ENCODE measurements at regions not wholly inside any gene's neighbourhood (a gene's known extent, or its start where the extent isn't known, plus 50 kb on each side); places are given as distances from the start of the nearest gene placed in this dataset.
A peak's percentile ranks its signal among the peaks of the same experiment; 100 is the strongest.

GRCh38 chr12:66048835-66049537, 81.6 kb downstream of the LLPH start:
- Histone ChIP-seq H3K23me2 (ENCODE audit: insufficient read length, low read depth, low read length, poor library complexity, severe bottlenecking) (no peaks in the 10 kb centered on the region), H2BK5ac (ENCODE audit: insufficient read length, low read length) (no peak overlapping the region), H3K14ac (ENCODE audit: insufficient read depth, low read length) (no peak overlapping the region), H2BK15ac (ENCODE audit: low read depth, low read length) (no peak overlapping the region), H3K4ac (ENCODE audit: low read depth, low read length) (no peak overlapping the region), H3K4me2 (ENCODE audit: insufficient read depth, insufficient read length, low read length) (no peak overlapping the region), H4K5ac (ENCODE audit: insufficient read length, low read depth, low read length) (no peak overlapping the region), H3K27me3 (ENCODE audit: insufficient read depth, low read length) (no peaks in the 10 kb centered on the region), H3K23ac (ENCODE audit: insufficient read length, low read depth, low read length) (no peak overlapping the region), H3T11ph (ENCODE audit: low read length) (no peak overlapping the region), H4K8ac (replicated peaks; ENCODE audit: insufficient read length, low read depth, low read length) (no peak overlapping the region), H3K18ac (ENCODE audit: insufficient read length, low read depth, low read length) (no peak overlapping the region), H3K9ac (ENCODE audit: extremely low read depth, insufficient read length, low read length) (no peak overlapping the region), H3K79me2 (ENCODE audit: insufficient read depth, low read length) (no peaks in the 10 kb centered on the region), H4K91ac (ENCODE audit: insufficient read length, low read depth, low read length) (no peak overlapping the region), H3K27ac (ENCODE audit: insufficient read length, low read depth, low read length) (no peak overlapping the region), H3K9me3 (ENCODE audit: control insufficient read depth, low read depth, low read length) (no peaks in the 10 kb centered on the region), H2BK20ac (ENCODE audit: low read depth, low read length, poor library complexity, severe bottlenecking) (no peak overlapping the region), H2BK120ac (ENCODE audit: low read depth, low read length, poor library complexity, severe bottlenecking) (no peak overlapping the region), H3K79me1 (ENCODE audit: insufficient read depth, low read depth, low read length, poor library complexity, severe bottlenecking) (no peaks in the 10 kb centered on the region), H4K20me1 (ENCODE audit: control insufficient read depth, insufficient read depth, insufficient read length) (no peaks in the 10 kb centered on the region), H2BK12ac (ENCODE audit: insufficient read length, low read depth, low read length) (no peak overlapping the region), H3K56ac (ENCODE audit: insufficient read length, low read depth, low read length) (no peak overlapping the region), H2AK5ac (ENCODE audit: insufficient read length, low read length) (no peak overlapping the region), H3K4me1 (ENCODE audit: insufficient read depth, low read length) (no peaks in the 10 kb centered on the region), H2AFZ (ENCODE audit: low read length) (peak overlapping the region; percentile 5)
- Mint-ChIP-seq H3K4me1 (no peaks in the 10 kb centered on the region), H3K27ac (no peak overlapping the region; a peak in 1 of 7 replicates), H3K4me3 (no peak overlapping the region), H3K36me3 (ENCODE audit: insufficient read depth in 1 of 3, low read depth in 3 of 3) (no peaks in the 10 kb centered on the region), H3K9me3 (no peaks in the 10 kb centered on the region), H3K27me3 (ENCODE audit: low read depth) (no peaks in the 10 kb centered on the region)
- DNase-seq: no peak
- no peak for TF ChIP-seq CTCF (conservative IDR thresholded peaks at IDR 0.05)
- WGBS (ENCODE audit: extremely low coverage, insufficient read length, low lambda C conversion rate): no CpG with 5 or more reads among the region's 9 CpGs

All from H9 (cell line).